ENCODE measurements at regions not wholly inside any gene's neighbourhood (a gene's known extent, or its start where the extent isn't known, plus 50 kb on each side); places are given as distances from the start of the nearest gene placed in this dataset.
A peak's percentile ranks its signal among the peaks of the same experiment; 100 is the strongest.

- TF ChIP-seq STAT1 (IDR thresholded peaks at IDR 0.05; ENCODE audit: unreplicated experiment) (no peak), EZH2 (IDR thresholded peaks at IDR 0.05; ENCODE audit: low read depth, unreplicated experiment) (no peak), ZNF462 (CRISPR knock-in tag; IDR thresholded peaks at IDR 0.05) (no peak), EZH2phosphoT487 (IDR thresholded peaks at IDR 0.05; ENCODE audit: unreplicated experiment) (no peak)
Observed at GRCh38 chr6:149231778-149232177, 85.7 kb upstream of the TAB2 start (continued).

GRCh38 chr6:149233056-149233715, 84.3 kb upstream of the TAB2 start:
- H3K79me2 ChIP-seq (replicated peaks; ENCODE audit: insufficient read depth): no peaks in the 10 kb centered on the region
- no peak overlapping the region for H3K4me2 ChIP-seq
- no peaks in the 10 kb centered on the region for H3K9me3 Mint-ChIP-seq
- H3K27me3 Mint-ChIP-seq (ENCODE audit: insufficient read depth, low read depth, poor library complexity): peaks cover 6% of the 10 kb centered on the region
- no peak for DNase-seq (ENCODE audit: low spot score)
- H3K36me3 ChIP-seq (ENCODE audit: insufficient read depth): no peaks in the 10 kb centered on the region
- H3K4me1 ChIP-seq (ENCODE audit: insufficient read depth): peaks cover 15% of the 10 kb centered on the region
- H3K9me2 ChIP-seq (ENCODE audit: insufficient read depth): peaks cover 4% of the 10 kb centered on the region
- H3K27ac Mint-ChIP-seq: peak overlapping the region; percentile 71; the same call in 1 of the 2 replicates
- no peaks in the 10 kb centered on the region for H3K27me3 ChIP-seq (ENCODE audit: insufficient read depth)
- no peak overlapping the region for H3K4me3 Mint-ChIP-seq
- H3K36me3 Mint-ChIP-seq (ENCODE audit: low read depth): no peaks in the 10 kb centered on the region
- H4K20me1 ChIP-seq (replicated peaks; ENCODE audit: insufficient read depth): no peaks in the 10 kb centered on the region
- no peak for ATAC-seq
- peaks cover 22% of the 10 kb centered on the region for H3K4me1 Mint-ChIP-seq
- no peak overlapping the region for H2AFZ ChIP-seq
- no peaks in the 10 kb centered on the region for H3F3A ChIP-seq (replicated peaks; ENCODE audit: low read depth)
- no peak overlapping the region for H3K4me3 ChIP-seq
- no peak overlapping the region for H3K27ac ChIP-seq (ENCODE audit: low read depth)
- TF ChIP-seq NANOG (IDR thresholded peaks at IDR 0.05; ENCODE audit: borderline replicate concordance): no peak
- TF ChIP-seq POLR2AphosphoS5 (IDR thresholded peaks at IDR 0.05; ENCODE audit: low read depth): no peak
- no peak for TF ChIP-seq ZNF331 (CRISPR knock-in tag; IDR thresholded peaks at IDR 0.05; ENCODE audit: low read depth)
- no peak for TF ChIP-seq ETS1 (IDR thresholded peaks at IDR 0.05)
- TF ChIP-seq STAT1 (IDR thresholded peaks at IDR 0.05; ENCODE audit: unreplicated experiment): no peak
- TF ChIP-seq ZNF462 (CRISPR knock-in tag; IDR thresholded peaks at IDR 0.05): no peak
